ENCODE measurements at regions not wholly inside any gene's neighbourhood (a gene's known extent, or its start where the extent isn't known, plus 50 kb on each side); places are given as distances from the start of the nearest gene placed in this dataset.

GRCh38 chr13:80010846-80011245, 330.1 kb downstream of the SPRY2 start:
- no peaks in the 10 kb centered on the region for H3K79me1 ChIP-seq (ENCODE audit: insufficient read depth, low read depth, low read length, poor library complexity, severe bottlenecking)
- DNase-seq, result no peak
- H2BK20ac ChIP-seq (ENCODE audit: low read depth, low read length, poor library complexity, severe bottlenecking), result no peak overlapping the region
- no peak for TF ChIP-seq CTCF (conservative IDR thresholded peaks at IDR 0.05)
- H3K23ac ChIP-seq (ENCODE audit: insufficient read length, low read depth, low read length), result no peak overlapping the region
- no peak overlapping the region for H2BK12ac ChIP-seq (ENCODE audit: insufficient read length, low read depth, low read length)
- Mint-ChIP-seq H3K4me1 (no peaks in the 10 kb centered on the region), H3K36me3 (ENCODE audit: insufficient read depth in 1 of 3, low read depth in 3 of 3) (0 out of 7 replicates have a peak, but pooled peaks cover 0 to 2% (median 0%) of the 10 kb centered on the region in 3 experiments), H3K4me3 (no peak overlapping the region), H3K27me3 (ENCODE audit: low read depth) (no peaks in the 10 kb centered on the region), H3K9me3 (peaks cover 0 to 4% of the 10 kb centered on the region in 2 experiments; a peak in 2 of 5 replicates), H3K27ac (no peak overlapping the region)
- H3K56ac ChIP-seq (ENCODE audit: insufficient read length, low read depth, low read length), result no peak overlapping the region
- H3K9ac ChIP-seq (ENCODE audit: extremely low read depth, insufficient read length, low read length), result no peak overlapping the region
- no peak overlapping the region for H3K14ac ChIP-seq (ENCODE audit: insufficient read depth, low read length)
- H3T11ph ChIP-seq (ENCODE audit: low read length), result no peak overlapping the region
- H2BK15ac ChIP-seq (ENCODE audit: low read depth, low read length), result no peak overlapping the region
- WGBS (ENCODE audit: extremely low coverage, insufficient read length, low lambda C conversion rate), result no CpG with 5 or more reads among the region's 4 CpGs
- H3K9me3 ChIP-seq (ENCODE audit: control insufficient read depth, low read depth, low read length), result no peaks in the 10 kb centered on the region
- H4K8ac ChIP-seq (replicated peaks; ENCODE audit: insufficient read length, low read depth, low read length), result no peak overlapping the region
- H3K27me3 ChIP-seq (ENCODE audit: insufficient read depth, low read length), result no peaks in the 10 kb centered on the region
- no peak overlapping the region for H3K18ac ChIP-seq (ENCODE audit: insufficient read length, low read depth, low read length)
- no peaks in the 10 kb centered on the region for H3K4me1 ChIP-seq (ENCODE audit: insufficient read depth, low read length)
- H2AK5ac ChIP-seq (ENCODE audit: insufficient read length, low read length), result no peak overlapping the region
- H3K79me2 ChIP-seq (ENCODE audit: insufficient read depth, low read length), result no peaks in the 10 kb centered on the region; the same call in 1 of the 2 replicates
- no peak overlapping the region for H2AFZ ChIP-seq (ENCODE audit: low read length)
- H3K27ac ChIP-seq (ENCODE audit: insufficient read length, low read depth, low read length), result no peak overlapping the region
- no peak overlapping the region for H3K4me2 ChIP-seq (ENCODE audit: insufficient read depth, insufficient read length, low read length)
- H2BK120ac ChIP-seq (ENCODE audit: low read depth, low read length, poor library complexity, severe bottlenecking), result no peak overlapping the region
- H3K23me2 ChIP-seq (ENCODE audit: insufficient read length, low read depth, low read length, poor library complexity, severe bottlenecking), result no peaks in the 10 kb centered on the region
- no peak overlapping the region for H2BK5ac ChIP-seq (ENCODE audit: insufficient read length, low read length)
- H4K91ac ChIP-seq (ENCODE audit: insufficient read length, low read depth, low read length), result no peak overlapping the region
- no peak overlapping the region for H4K5ac ChIP-seq (ENCODE audit: insufficient read length, low read depth, low read length)
- no peak overlapping the region for H3K4ac ChIP-seq (ENCODE audit: low read depth, low read length)
- H4K20me1 ChIP-seq (ENCODE audit: control insufficient read depth, insufficient read depth, insufficient read length), result no peaks in the 10 kb centered on the region
